ENCODE measurements at regions not wholly inside any gene's neighbourhood (a gene's known extent, or its start where the extent isn't known, plus 50 kb on each side); places are given as distances from the start of the nearest gene placed in this dataset.

- intact Hi-C loops (cut with micrococcal nuclease; ENCODE audit: unreplicated experiment): no loop called here
Observed at GRCh38 chr3:107904536-107905066, 186.2 kb downstream of the CD47 start.

GRCh38 chr3:107899990-107900651 lies 190.7 kb downstream of the CD47 start:
- H3K4me1 ChIP-seq (ENCODE audit: control insufficient read depth, insufficient read depth, low read length): no peaks in the 10 kb centered on the region
- H3K36me3 ChIP-seq (ENCODE audit: control insufficient read depth, insufficient read depth, low read length): no peaks in the 10 kb centered on the region
- peaks cover 26% of the 10 kb centered on the region for H3K27me3 ChIP-seq (ENCODE audit: control insufficient read depth, insufficient read depth, low read length)
- ChIA-PET CTCF (no interaction called here), POLR2A (no interaction called here)
- in situ Hi-C loops (cut with HindIII; ENCODE audit: low pct_unique_long_range_greater_than_20kb, low sequenced_read_pairs): no loop called here
- no TSS peak for BruUV-seq (replicated peaks)
- intact Hi-C loops (cut with micrococcal nuclease; ENCODE audit: unreplicated experiment): no loop called here
- no peaks in the 10 kb centered on the region for H3K9me3 ChIP-seq (ENCODE audit: control insufficient read depth, insufficient read depth, low read depth, low read length)
- ATAC-seq (no peak), DNase-seq (ENCODE audit: low read depth, low spot score) (no peak)
- H3K27ac ChIP-seq (ENCODE audit: low read length): no peak overlapping the region
- H3K4me3 ChIP-seq (ENCODE audit: low read depth in 2 of 2, low read length in 2 of 2): no peak overlapping the region
- no peak for TF ChIP-seq TCF7L2 (IDR thresholded peaks at IDR 0.05; ENCODE audit: low read depth, low read length)

More at GRCh38 chr3:107904536-107905066, 186.2 kb downstream of the CD47 start:
- Histone ChIP-seq H3K4me1 (ENCODE audit: control insufficient read depth, insufficient read depth, low read length) (no peaks in the 10 kb centered on the region), H3K9me3 (ENCODE audit: control insufficient read depth, insufficient read depth, low read depth, low read length) (no peaks in the 10 kb centered on the region), H3K27ac (ENCODE audit: low read length) (no peak overlapping the region), H3K4me3 (ENCODE audit: low read depth in 2 of 2, low read length in 2 of 2) (no peak overlapping the region), H3K27me3 (ENCODE audit: control insufficient read depth, insufficient read depth, low read length) (peaks cover 16% of the 10 kb centered on the region), H3K36me3 (ENCODE audit: control insufficient read depth, insufficient read depth, low read length) (no peaks in the 10 kb centered on the region)
- TF ChIP-seq TCF7L2 (IDR thresholded peaks at IDR 0.05; ENCODE audit: low read depth, low read length): no peak
- TF ChIP-seq POLR2AphosphoS5 (IDR thresholded peaks at IDR 0.05; ENCODE audit: low read depth, low read length): no peak
- TF ChIP-seq SIN3A (IDR thresholded peaks at IDR 0.05; ENCODE audit: borderline replicate concordance, insufficient read depth, low read depth, low read length): no peak
- TF ChIP-seq CTCF (IDR thresholded peaks at IDR 0.05): no peak
- no peak for TF ChIP-seq REST (IDR thresholded peaks at IDR 0.05; ENCODE audit: insufficient read depth in 1 of 2, low read depth in 2 of 2, low read length in 1 of 2)
- no peak for DNase-seq (ENCODE audit: low read depth, low spot score)
- POLR2A ChIA-PET: no interaction called here
- BruUV-seq (replicated peaks): no TSS peak
- ATAC-seq: no peak
- CTCF ChIA-PET: no interaction called here
- in situ Hi-C loops (cut with HindIII; ENCODE audit: low pct_unique_long_range_greater_than_20kb, low sequenced_read_pairs): no loop called here

- Histone ChIP-seq H3K4me3 (ENCODE audit: low read depth in 2 of 2, low read length in 2 of 2) (no peak overlapping the region), H3K27ac (ENCODE audit: low read length) (no peak overlapping the region), H3K36me3 (ENCODE audit: control insufficient read depth, insufficient read depth, low read length) (no peaks in the 10 kb centered on the region), H3K27me3 (ENCODE audit: control insufficient read depth, insufficient read depth, low read length) (peaks cover 27% of the 10 kb centered on the region), H3K9me3 (ENCODE audit: control insufficient read depth, insufficient read depth, low read depth, low read length) (no peaks in the 10 kb centered on the region), H3K4me1 (ENCODE audit: control insufficient read depth, insufficient read depth, low read length) (no peaks in the 10 kb centered on the region)
- CTCF ChIA-PET: no interaction called here
- TF ChIP-seq POLR2AphosphoS5 (IDR thresholded peaks at IDR 0.05; ENCODE audit: low read depth, low read length): no peak
- no peak for TF ChIP-seq SIN3A (IDR thresholded peaks at IDR 0.05; ENCODE audit: borderline replicate concordance, insufficient read depth, low read depth, low read length)
- TF ChIP-seq TCF7L2 (IDR thresholded peaks at IDR 0.05; ENCODE audit: low read depth, low read length): no peak
- TF ChIP-seq REST (IDR thresholded peaks at IDR 0.05; ENCODE audit: insufficient read depth in 1 of 2, low read depth in 2 of 2, low read length in 1 of 2): no peak
- no peak for TF ChIP-seq CTCF (IDR thresholded peaks at IDR 0.05)
- intact Hi-C loops (cut with micrococcal nuclease; ENCODE audit: unreplicated experiment): no loop called here
- no TSS peak for BruUV-seq (replicated peaks)
- DNase-seq (ENCODE audit: low read depth, low spot score) (no peak), ATAC-seq (no peak)
- in situ Hi-C loops (cut with HindIII; ENCODE audit: low pct_unique_long_range_greater_than_20kb, low sequenced_read_pairs): no loop called here
- POLR2A ChIA-PET: no interaction called here
Observed at GRCh38 chr3:107897471-107898061, 193.3 kb downstream of the CD47 start.

Data from Panc1 (cell line).